H9 (cell line): ENCODE measurements at regions not wholly inside any gene's neighbourhood (a gene's known extent, or its start where the extent isn't known, plus 50 kb on each side); places are given as distances from the start of the nearest gene placed in this dataset.

Experiments used
- DNase-seq: peaks from one replicate; pipeline ENCODE4 v3.0.0-alpha.2; 2017
- H2AFZ ChIP-seq: one replicate; pipeline ENCODE4 v1.6.1; 2013; ENCODE audit warnings: mild to moderate bottlenecking, low read length, control low read depth, moderate library complexity
- H2AK5ac ChIP-seq: 2 replicates; pipeline ENCODE4 v1.6.1; 2013; ENCODE audit warnings: low read length, control low read depth, mixed read lengths; ENCODE audit not compliant: insufficient read length
- H2BK120ac ChIP-seq: one replicate; pipeline ENCODE4 v1.6.1; 2013; ENCODE audit warnings: low read depth, mild to moderate bottlenecking, low read length, control low read depth, inconsistent platforms; ENCODE audit not compliant: poor library complexity, severe bottlenecking
- H2BK12ac ChIP-seq: 2 replicates; pipeline ENCODE4 v1.6.1; 2013; ENCODE audit warnings: low read length, control low read depth, mixed read lengths, low read depth; ENCODE audit not compliant: insufficient read length
- H2BK15ac ChIP-seq: 2 replicates; pipeline ENCODE4 v1.6.1; 2013; ENCODE audit warnings: low read depth, low read length, control low read depth
- H2BK20ac ChIP-seq: one replicate; pipeline ENCODE4 v1.6.1; 2013; ENCODE audit warnings: low read depth, mild to moderate bottlenecking, low read length, control low read depth, inconsistent platforms; ENCODE audit not compliant: poor library complexity, severe bottlenecking
- H2BK5ac ChIP-seq: 2 replicates; pipeline ENCODE4 v1.6.1; 2013; ENCODE audit warnings: low read length, control low read depth, mixed read lengths; ENCODE audit not compliant: insufficient read length
- H3K14ac ChIP-seq: 2 replicates; pipeline ENCODE4 v1.6.1; 2013; ENCODE audit warnings: low read length, control low read depth; ENCODE audit not compliant: insufficient read depth
- H3K18ac ChIP-seq: 2 replicates; pipeline ENCODE4 v1.6.1; 2013; ENCODE audit warnings: low read depth, mild to moderate bottlenecking, mixed read lengths, low read length, control low read depth; ENCODE audit not compliant: insufficient read length
- H3K23ac ChIP-seq: 2 replicates; pipeline ENCODE4 v1.6.1; 2013; ENCODE audit warnings: low read length, control low read depth, mixed read lengths, low read depth; ENCODE audit not compliant: insufficient read length
- H3K23me2 ChIP-seq: 2 replicates; pipeline ENCODE4 v1.6.1; 2013; ENCODE audit warnings: low read depth, mild to moderate bottlenecking, mixed read lengths, low read length, control low read depth; ENCODE audit not compliant: insufficient read length, poor library complexity, severe bottlenecking
- H3K27ac ChIP-seq: 2 replicates; pipeline ENCODE4 v1.5.1; 2013; ENCODE audit warnings: low read length, control low read depth, mixed read lengths, low read depth; ENCODE audit not compliant: insufficient read length
- H3K27me3 ChIP-seq: 2 replicates; pipeline ENCODE4 v1.6.1; 2013; ENCODE audit warnings: low read length, control low read depth, inconsistent platforms; ENCODE audit not compliant: insufficient read depth
- H3K4ac ChIP-seq: 2 replicates; pipeline ENCODE4 v1.6.1; 2013; ENCODE audit warnings: low read depth, mild to moderate bottlenecking, control low read depth, inconsistent platforms, low read length, moderate library complexity
- H3K4me1 ChIP-seq: 2 replicates; pipeline ENCODE4 v1.6.1; 2013; ENCODE audit warnings: low read length, control low read depth, inconsistent platforms; ENCODE audit not compliant: insufficient read depth
- H3K4me2 ChIP-seq: 2 replicates; pipeline ENCODE4 v1.6.1; 2013; ENCODE audit warnings: low read length, control low read depth, mixed read lengths; ENCODE audit not compliant: insufficient read length, insufficient read depth
- H3K56ac ChIP-seq: 2 replicates; pipeline ENCODE4 v1.6.1; 2013; ENCODE audit warnings: low read depth, mild to moderate bottlenecking, mixed read lengths, low read length, control low read depth; ENCODE audit not compliant: insufficient read length
- H3K79me1 ChIP-seq: 2 replicates; pipeline ENCODE4 v1.6.1; 2013; ENCODE audit warnings: low read depth, mild to moderate bottlenecking, moderate library complexity, low read length, control low read depth, inconsistent platforms; ENCODE audit not compliant: insufficient read depth, poor library complexity, severe bottlenecking
- H3K79me2 ChIP-seq: 2 replicates; pipeline ENCODE4 v1.6.1; 2013; ENCODE audit warnings: low read length, control low read depth, inconsistent platforms; ENCODE audit not compliant: insufficient read depth
- H3K9ac ChIP-seq: 2 replicates; pipeline ENCODE4 v1.6.1; 2013; ENCODE audit warnings: low read length, control low read depth, mixed read lengths; ENCODE audit not compliant: insufficient read length; ENCODE audit errors: extremely low read depth
- H3K9me3 ChIP-seq: one replicate; pipeline ENCODE4 v1.6.1; 2013; ENCODE audit warnings: low read depth, low read length, inconsistent platforms; ENCODE audit not compliant: control insufficient read depth
- H3T11ph ChIP-seq: one replicate; pipeline ENCODE4 v1.6.1; 2013; ENCODE audit warnings: mild to moderate bottlenecking, low read length, control low read depth, inconsistent platforms
- H4K20me1 ChIP-seq: one replicate; pipeline ENCODE4 v1.6.1; 2013; ENCODE audit not compliant: control insufficient read depth, insufficient read length, insufficient read depth
- H4K5ac ChIP-seq: 2 replicates; pipeline ENCODE4 v1.6.1; 2013; ENCODE audit warnings: low read depth, mild to moderate bottlenecking, mixed read lengths, low read length, control low read depth; ENCODE audit not compliant: insufficient read length
- H4K8ac ChIP-seq: replicated peaks from 2 replicates; pipeline ENCODE4 v1.6.1; 2013; ENCODE audit warnings: low read length, control low read depth, mixed read lengths, low read depth; ENCODE audit not compliant: insufficient read length
- H4K91ac ChIP-seq: 2 replicates; pipeline ENCODE4 v1.6.1; 2013; ENCODE audit warnings: low read depth, mild to moderate bottlenecking, moderate library complexity, mixed read lengths, low read length, control low read depth; ENCODE audit not compliant: insufficient read length
- H3K27ac Mint-ChIP-seq, 3 experiments: 2 replicates in 2 of 3; 3 replicates in 1 of 3; pipeline ENCODE4 v1.8.0; 2020 to 2021; ENCODE audit warnings: mixed read lengths in 3 of 3, mild to moderate bottlenecking in 1 of 3, moderate library complexity in 1 of 3
- H3K27me3 Mint-ChIP-seq: 2 replicates; pipeline ENCODE4 v1.8.0; 2021; ENCODE audit warnings: low read depth, mild to moderate bottlenecking, moderate library complexity, mixed read lengths
- H3K36me3 Mint-ChIP-seq, 3 experiments: 2 replicates in 2 of 3; 3 replicates in 1 of 3; pipeline ENCODE4 v1.8.0; 2020 to 2021; ENCODE audit warnings: low read depth in 3 of 3, mixed read lengths in 3 of 3; ENCODE audit not compliant: insufficient read depth in 1 of 3
- H3K4me1 Mint-ChIP-seq, 2 experiments: 2 replicates each; pipeline ENCODE4 v1.8.0; 2020; ENCODE audit warnings: mixed read lengths in 2 of 2
- H3K4me3 Mint-ChIP-seq, 2 experiments: 2 replicates in 1 of 2; 3 replicates in 1 of 2; pipeline ENCODE4 v1.8.0; 2020 to 2021; ENCODE audit warnings: mild to moderate bottlenecking in 2 of 2, mixed read lengths in 2 of 2, moderate library complexity in 1 of 2
- H3K9me3 Mint-ChIP-seq, 2 experiments: 2 replicates in 1 of 2; 3 replicates in 1 of 2; pipeline ENCODE4 v1.8.0; 2020; ENCODE audit warnings: mild to moderate bottlenecking in 2 of 2, mixed read lengths in 2 of 2, moderate library complexity in 1 of 2
- CTCF ChIP-seq: fragments of 200-600 bp; sonication (generic); conservative IDR thresholded peaks from 3 replicates; pipeline ENCODE4 v1.8.0; 2021; ENCODE audit warnings: antibody characterized with exemption, mild to moderate bottlenecking
- WGBS: extraction: QIAGEN DNeasy Blood & Tissue Kit; methylation state at CpG from one replicate; pipeline ENCODE4 v1.1.7; 2013; ENCODE audit warnings: missing lambda C conversion rate, low lambda C conversion rate, mixed read lengths; ENCODE audit not compliant: insufficient read length; ENCODE audit errors: extremely low coverage; 5-methylcytosine and 5-hydroxymethylcytosine counted together

GRCh38 chr5:175098301-175098700 is 345.7 kb downstream of the DRD1 start:
- H3K14ac ChIP-seq, result no peak overlapping the region
- no peak overlapping the region for H3K27ac Mint-ChIP-seq
- no peaks in the 10 kb centered on the region for H4K20me1 ChIP-seq
- no peak overlapping the region for H4K5ac ChIP-seq
- no peak overlapping the region for H2BK120ac ChIP-seq
- no peak overlapping the region for H3K27ac ChIP-seq
- no peak overlapping the region for H3K4ac ChIP-seq
- H2AK5ac ChIP-seq, result no peak overlapping the region
- no peaks in the 10 kb centered on the region for H3K79me1 ChIP-seq
- H3K9ac ChIP-seq, result no peak overlapping the region
- H4K91ac ChIP-seq, result no peak overlapping the region
- H3K27me3 Mint-ChIP-seq, result peaks cover 2% of the 10 kb centered on the region; the same call in 1 of the 2 replicates
- H4K8ac ChIP-seq, result no peak overlapping the region
- TF ChIP-seq CTCF, result no peak
- no peak overlapping the region for H2BK15ac ChIP-seq
- H3K23ac ChIP-seq, result no peak overlapping the region
- no peaks in the 10 kb centered on the region for H3K23me2 ChIP-seq
- no peak overlapping the region for H2AFZ ChIP-seq
- DNase-seq, result no peak
- H2BK12ac ChIP-seq, result no peak overlapping the region
- H3K4me2 ChIP-seq, result no peak overlapping the region
- H3K56ac ChIP-seq, result no peak overlapping the region
- no peak overlapping the region for H3K18ac ChIP-seq
- no peaks in the 10 kb centered on the region; a peak in 1 of 7 replicates for H3K36me3 Mint-ChIP-seq
- no peaks in the 10 kb centered on the region for H3K27me3 ChIP-seq
- H3K9me3 ChIP-seq, result no peaks in the 10 kb centered on the region
- no CpG with 5 or more reads among the region's 7 CpGs for WGBS
- peaks cover 3 to 5% of the 10 kb centered on the region in 2 experiments for H3K4me1 Mint-ChIP-seq
- H3K4me1 ChIP-seq, result peaks cover 3% of the 10 kb centered on the region; the same call in 1 of the 2 replicates
- peaks cover 0 to 6% of the 10 kb centered on the region in 2 experiments; a peak in 3 of 5 replicates for H3K9me3 Mint-ChIP-seq
- H3K4me3 Mint-ChIP-seq, result no peak overlapping the region
- H2BK5ac ChIP-seq, result no peak overlapping the region
- no peak overlapping the region for H3T11ph ChIP-seq
- H3K79me2 ChIP-seq, result no peaks in the 10 kb centered on the region
- H2BK20ac ChIP-seq, result no peak overlapping the region
